ENCODE measurements at regions not wholly inside any gene's neighbourhood (a gene's known extent, or its start where the extent isn't known, plus 50 kb on each side); places are given as distances from the start of the nearest gene placed in this dataset.

- Histone ChIP-seq H3K4me1 (no peaks in the 10 kb centered on the region), H3K4me3 (no peak overlapping the region), H3K9me3 (no peaks in the 10 kb centered on the region), H3K27me3 (no peaks in the 10 kb centered on the region), H3K27ac (no peak overlapping the region), H3K36me3 (no peaks in the 10 kb centered on the region)
- DNase-seq, result no peak
- TF ChIP-seq POLR2A (IDR thresholded peaks at IDR 0.05) (no peak), CTCF (IDR thresholded peaks at IDR 0.05) (no peak)
- intact Hi-C loops (cut with DNase I; ENCODE audit: low total_unique reads), result no loop called here
Measured at GRCh38 chr3:182612332-182612731, 181.0 kb upstream of the ATP11B start.

- Histone ChIP-seq H3K4me3 (no peak overlapping the region), H3K9me3 (no peaks in the 10 kb centered on the region), H3K36me3 (no peaks in the 10 kb centered on the region), H3K4me1 (no peaks in the 10 kb centered on the region), H3K27ac (no peak overlapping the region), H3K27me3 (no peaks in the 10 kb centered on the region)
- no peak for DNase-seq
- intact Hi-C loops (cut with DNase I; ENCODE audit: low total_unique reads), result no loop called here
- TF ChIP-seq POLR2A (IDR thresholded peaks at IDR 0.05), result no peak
- TF ChIP-seq CTCF (IDR thresholded peaks at IDR 0.05), result no peak
Measured at GRCh38 chr3:182617500-182617899, 175.8 kb upstream of the ATP11B start.

- TF ChIP-seq POLR2A (IDR thresholded peaks at IDR 0.05) (no peak), CTCF (IDR thresholded peaks at IDR 0.05) (peak in 1 of 4 experiments; percentile 25)
- Histone ChIP-seq H3K4me1 (no peaks in the 10 kb centered on the region), H3K27me3 (no peaks in the 10 kb centered on the region), H3K27ac (no peak overlapping the region), H3K9me3 (no peaks in the 10 kb centered on the region), H3K4me3 (no peak overlapping the region), H3K36me3 (no peaks in the 10 kb centered on the region)
- intact Hi-C loops (cut with DNase I; ENCODE audit: low total_unique reads), result no loop called here
- DNase-seq, result no peak
Measured at GRCh38 chr3:182618085-182618732, 175.1 kb upstream of the ATP11B start.

- Histone ChIP-seq H3K27ac (no peak overlapping the region), H3K4me1 (no peaks in the 10 kb centered on the region), H3K27me3 (no peaks in the 10 kb centered on the region), H3K4me3 (no peak overlapping the region), H3K36me3 (no peaks in the 10 kb centered on the region), H3K9me3 (no peaks in the 10 kb centered on the region)
- DNase-seq, result no peak
- intact Hi-C loops (cut with DNase I; ENCODE audit: low total_unique reads), result no loop called here
- no peak for TF ChIP-seq POLR2A (IDR thresholded peaks at IDR 0.05)
- no peak for TF ChIP-seq CTCF (IDR thresholded peaks at IDR 0.05)
Measured at GRCh38 chr3:182618981-182619591, 174.2 kb upstream of the ATP11B start.

GRCh38 chr3:182620723-182621434 is 172.4 kb upstream of the ATP11B start:
- no peaks in the 10 kb centered on the region for H3K36me3 ChIP-seq
- DNase-seq, result no peak
- no peaks in the 10 kb centered on the region for H3K4me1 ChIP-seq
- intact Hi-C loops (cut with DNase I; ENCODE audit: low total_unique reads), result no loop called here
- no peaks in the 10 kb centered on the region for H3K9me3 ChIP-seq
- TF ChIP-seq POLR2A (IDR thresholded peaks at IDR 0.05) (no peak), CTCF (IDR thresholded peaks at IDR 0.05) (no peak)
- H3K27ac ChIP-seq, result no peak overlapping the region
- no peaks in the 10 kb centered on the region for H3K27me3 ChIP-seq
- no peak overlapping the region for H3K4me3 ChIP-seq

Measured in uterus (tissue), 3 donors.